GM12872 (cell line): ENCODE measurements at regions not wholly inside any gene's neighbourhood (a gene's known extent, or its start where the extent isn't known, plus 50 kb on each side); places are given as distances from the start of the nearest gene placed in this dataset.

ENCODE experiments used
- TF ChIP-seq, protein P1 (sequence below): IDR thresholded peaks from 3 replicates; pipeline ENCODE4 v1.5.1; 2011; ENCODE audit warnings: low read depth, mild to moderate bottlenecking, low read length, moderate library complexity; ENCODE audit not compliant: insufficient read depth

- TF ChIP-seq, protein P1, sequence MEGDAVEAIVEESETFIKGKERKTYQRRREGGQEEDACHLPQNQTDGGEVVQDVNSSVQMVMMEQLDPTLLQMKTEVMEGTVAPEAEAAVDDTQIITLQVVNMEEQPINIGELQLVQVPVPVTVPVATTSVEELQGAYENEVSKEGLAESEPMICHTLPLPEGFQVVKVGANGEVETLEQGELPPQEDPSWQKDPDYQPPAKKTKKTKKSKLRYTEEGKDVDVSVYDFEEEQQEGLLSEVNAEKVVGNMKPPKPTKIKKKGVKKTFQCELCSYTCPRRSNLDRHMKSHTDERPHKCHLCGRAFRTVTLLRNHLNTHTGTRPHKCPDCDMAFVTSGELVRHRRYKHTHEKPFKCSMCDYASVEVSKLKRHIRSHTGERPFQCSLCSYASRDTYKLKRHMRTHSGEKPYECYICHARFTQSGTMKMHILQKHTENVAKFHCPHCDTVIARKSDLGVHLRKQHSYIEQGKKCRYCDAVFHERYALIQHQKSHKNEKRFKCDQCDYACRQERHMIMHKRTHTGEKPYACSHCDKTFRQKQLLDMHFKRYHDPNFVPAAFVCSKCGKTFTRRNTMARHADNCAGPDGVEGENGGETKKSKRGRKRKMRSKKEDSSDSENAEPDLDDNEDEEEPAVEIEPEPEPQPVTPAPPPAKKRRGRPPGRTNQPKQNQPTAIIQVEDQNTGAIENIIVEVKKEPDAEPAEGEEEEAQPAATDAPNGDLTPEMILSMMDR = no peak
Measured at GRCh38 chr12:3351731-3352130, 139.3 kb upstream of the PRMT8 start.

DNA sequence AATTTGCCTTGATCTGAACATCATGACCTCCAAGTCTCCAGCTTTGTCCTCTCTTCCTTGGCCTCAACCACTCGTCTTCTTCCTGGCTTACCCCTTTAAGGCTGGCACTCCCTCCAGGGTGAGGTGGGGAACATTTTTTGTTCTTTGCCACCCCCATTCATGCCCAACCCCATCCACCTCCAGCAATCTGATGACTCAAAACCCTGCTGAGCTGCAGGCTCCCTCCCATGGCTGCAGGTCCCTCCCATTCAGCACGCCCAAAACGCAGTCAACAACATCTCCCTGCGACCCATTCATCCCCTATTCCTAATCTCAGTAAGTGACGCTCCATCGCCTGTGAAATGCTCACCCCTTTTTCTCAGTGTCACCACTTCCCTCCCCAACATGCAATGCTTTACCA is 138.8 kb upstream of the PRMT8 start:
- TF ChIP-seq, protein P1 = no peak

DNA sequence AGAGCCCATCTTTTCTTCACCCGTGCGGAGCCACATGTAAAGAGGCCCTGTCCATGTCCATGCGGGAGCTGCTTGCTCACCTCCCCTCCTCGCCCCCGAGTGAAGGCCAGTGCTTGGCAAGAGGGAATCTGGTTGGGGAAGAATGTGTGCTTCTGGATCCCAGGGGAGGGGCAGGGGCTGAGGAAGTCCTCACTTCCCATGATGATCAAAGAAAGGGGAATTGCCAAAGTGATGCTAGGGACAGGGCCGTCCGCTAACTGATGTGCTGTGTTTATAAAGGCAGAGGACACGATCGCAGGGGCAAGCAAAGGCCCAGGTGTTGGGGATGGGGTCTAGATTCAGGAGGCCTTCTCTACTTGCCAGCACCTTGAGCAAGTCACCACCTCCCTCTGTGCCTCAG is 137.4 kb upstream of the PRMT8 start:
- TF ChIP-seq, protein P1 = no peak

DNA sequence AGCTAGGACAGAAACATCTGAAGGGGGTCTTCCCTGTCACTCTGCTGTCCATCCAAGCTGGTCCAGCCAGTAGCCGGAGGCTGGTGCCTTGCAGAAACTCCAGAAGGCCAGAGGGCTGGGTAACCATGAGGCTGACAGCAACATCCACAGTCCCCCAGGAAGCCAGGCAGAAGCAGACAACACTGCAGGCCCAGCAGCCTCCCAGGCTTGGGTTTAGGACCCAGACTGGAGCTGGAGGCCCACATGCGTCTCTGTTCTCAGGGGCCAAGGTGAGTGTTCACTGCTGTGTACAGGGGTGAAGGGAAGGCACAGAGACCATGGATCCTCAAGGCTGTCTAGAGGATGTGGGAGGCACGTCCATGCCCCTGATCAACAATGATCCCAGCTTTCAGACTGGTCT is 136.4 kb upstream of the PRMT8 start:
- TF ChIP-seq, protein P1 = no peak

DNA sequence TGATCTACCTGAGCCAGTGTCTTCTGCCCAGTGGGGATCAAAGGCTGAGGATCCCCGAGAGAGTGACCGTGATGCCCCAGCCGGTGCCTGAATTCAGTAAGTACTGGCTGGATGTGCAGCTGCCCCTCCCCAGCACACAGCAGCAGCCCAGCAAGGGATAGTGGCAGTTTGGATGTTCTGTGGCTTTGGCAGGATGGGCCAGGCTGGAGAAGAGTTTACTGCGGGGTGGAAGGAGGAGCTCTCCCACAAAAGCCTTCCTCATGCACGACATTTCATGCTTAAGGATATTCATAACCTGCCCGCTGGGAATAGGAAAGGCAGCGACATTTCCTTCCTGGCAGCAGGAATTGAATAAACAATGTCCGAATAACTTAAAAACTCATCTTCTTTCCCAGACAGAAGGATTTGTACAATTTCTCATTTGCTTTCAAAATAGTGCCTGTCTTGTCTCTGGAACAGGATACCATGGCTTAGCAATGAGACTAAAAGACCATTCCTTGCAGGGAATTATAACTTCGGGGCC is 135.6 kb upstream of the PRMT8 start:
- TF ChIP-seq, protein P1 = no peak

GRCh38 chr12:3357950-3358525 is 133.0 kb upstream of the PRMT8 start:
- TF ChIP-seq, protein P1 = no peak

GRCh38 chr12:3359478-3359877 is 131.5 kb upstream of the PRMT8 start:
- TF ChIP-seq, protein P1 = no peak
